Gastroesophageal sphincter (tissue), 4 donors: ENCODE measurements at regions not wholly inside any gene's neighbourhood (a gene's known extent, or its start where the extent isn't known, plus 50 kb on each side); places are given as distances from the start of the nearest gene placed in this dataset.

ENCODE experiments used
- ATAC-seq: fragments of 150-250 bp; one replicate; pipeline ENCODE4 v1.9.1; 2016; ENCODE audit warnings: mild to moderate bottlenecking, moderate library complexity
- H3K27ac ChIP-seq, 4 donors: fragments of 200-600 bp; sonication (generic) in 3 of 4; 1 replicate in 3 of 4; 2 replicates in 1 of 4; pipeline ENCODE4 v1.5.1; 2016 to 2019
- H3K27me3 ChIP-seq: fragments of 200-600 bp; sonication (generic); one replicate; pipeline ENCODE4 v1.5.1; 2019
- H3K36me3 ChIP-seq, 2 donors: fragments of 200-600 bp; sonication (generic); one replicate each; pipeline ENCODE4 v1.5.1; 2019; ENCODE audit warnings: control low read depth in 1 of 2
- H3K4me1 ChIP-seq, 3 donors: fragments of 200-600 bp; sonication (generic); 1 replicate in 2 of 3; 2 replicates in 1 of 3; pipeline ENCODE4 v1.5.1; 2016 to 2019; ENCODE audit warnings: control low read depth in 2 of 3
- H3K4me3 ChIP-seq, 2 donors: fragments of 200-600 bp; sonication (generic); one replicate each; pipeline ENCODE4 v1.5.1; 2019; ENCODE audit warnings: mild to moderate bottlenecking in 1 of 2, moderate library complexity in 1 of 2
- H3K9me3 ChIP-seq, 3 donors: fragments of 200-600 bp; sonication (generic); one replicate each; pipeline ENCODE4 v1.5.1; 2017 to 2019; ENCODE audit warnings: control low read depth in 2 of 3
- EP300 ChIP-seq: sonication (generic); formaldehyde crosslinking; IDR thresholded peaks from one replicate; pipeline ENCODE4 v1.6.1; 2017; ENCODE audit warnings: antibody characterized with exemption, mild to moderate bottlenecking
- POLR2A ChIP-seq, 2 donors: fragments of 450-650 bp; IDR thresholded peaks; one replicate each; pipeline ENCODE4 v1.6.1; 2017; ENCODE audit warnings: antibody characterized with exemption in 2 of 2, mild to moderate bottlenecking in 2 of 2, moderate library complexity in 1 of 2
- POLR2AphosphoS5 ChIP-seq: sonication (generic); formaldehyde crosslinking; IDR thresholded peaks from one replicate; pipeline ENCODE4 v1.6.1; 2017; ENCODE audit warnings: antibody characterized with exemption
- WGBS, 2 donors: methylation state at CpG; one replicate each; pipeline ENCODE4 v1.1.5; 2018; ENCODE audit warnings: low coverage in 1 of 2; 5-methylcytosine and 5-hydroxymethylcytosine counted together
- TF ChIP-seq, protein P1 (sequence below), 4 experiments: fragments of 200-600 bp in 2 of 4; fragments of 450-650 bp in 2 of 4; sonication (generic) in 1 of 4; IDR thresholded peaks; one replicate each; pipeline ENCODE4 v1.5.1; 2017 to 2019; ENCODE audit warnings: antibody characterized with exemption in 4 of 4, mild to moderate bottlenecking in 2 of 4, moderate library complexity in 2 of 4

- H3K36me3 ChIP-seq: no peaks in the 10 kb centered on the region
- TF ChIP-seq POLR2A (IDR thresholded peaks at IDR 0.05) (no peak), EP300 (no peak), POLR2AphosphoS5 (no peak)
- TF ChIP-seq, protein P1, sequence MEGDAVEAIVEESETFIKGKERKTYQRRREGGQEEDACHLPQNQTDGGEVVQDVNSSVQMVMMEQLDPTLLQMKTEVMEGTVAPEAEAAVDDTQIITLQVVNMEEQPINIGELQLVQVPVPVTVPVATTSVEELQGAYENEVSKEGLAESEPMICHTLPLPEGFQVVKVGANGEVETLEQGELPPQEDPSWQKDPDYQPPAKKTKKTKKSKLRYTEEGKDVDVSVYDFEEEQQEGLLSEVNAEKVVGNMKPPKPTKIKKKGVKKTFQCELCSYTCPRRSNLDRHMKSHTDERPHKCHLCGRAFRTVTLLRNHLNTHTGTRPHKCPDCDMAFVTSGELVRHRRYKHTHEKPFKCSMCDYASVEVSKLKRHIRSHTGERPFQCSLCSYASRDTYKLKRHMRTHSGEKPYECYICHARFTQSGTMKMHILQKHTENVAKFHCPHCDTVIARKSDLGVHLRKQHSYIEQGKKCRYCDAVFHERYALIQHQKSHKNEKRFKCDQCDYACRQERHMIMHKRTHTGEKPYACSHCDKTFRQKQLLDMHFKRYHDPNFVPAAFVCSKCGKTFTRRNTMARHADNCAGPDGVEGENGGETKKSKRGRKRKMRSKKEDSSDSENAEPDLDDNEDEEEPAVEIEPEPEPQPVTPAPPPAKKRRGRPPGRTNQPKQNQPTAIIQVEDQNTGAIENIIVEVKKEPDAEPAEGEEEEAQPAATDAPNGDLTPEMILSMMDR (IDR thresholded peaks at IDR 0.05): no peak
- H3K27ac ChIP-seq: no peak overlapping the region
- 47 to 67% methylated on average over 1 to 3 of the region's 3 CpGs for WGBS, 2 donors
- H3K4me3 ChIP-seq: no peak overlapping the region
- no peaks in the 10 kb centered on the region for H3K4me1 ChIP-seq
- no peaks in the 10 kb centered on the region for H3K9me3 ChIP-seq
- no peak for ATAC-seq
- H3K27me3 ChIP-seq: no peaks in the 10 kb centered on the region
Measured at GRCh38 chr12:74914378-74914777, 295.3 kb downstream of the KCNC2 start.

- TF ChIP-seq EP300 (no peak), POLR2A (IDR thresholded peaks at IDR 0.05) (no peak), POLR2AphosphoS5 (no peak)
- TF ChIP-seq, protein P1 (IDR thresholded peaks at IDR 0.05): no peak
- ATAC-seq: no peak
Measured at GRCh38 chr12:74915718-74916117, 293.9 kb downstream of the KCNC2 start.

GRCh38 chr12:74917743-74918142 lies 291.9 kb downstream of the KCNC2 start:
- Histone ChIP-seq H3K27ac (no peak overlapping the region), H3K27me3 (no peaks in the 10 kb centered on the region), H3K36me3 (no peaks in the 10 kb centered on the region), H3K4me1 (no peaks in the 10 kb centered on the region), H3K4me3 (no peak overlapping the region), H3K9me3 (peaks cover 0 to 5% (median 0%) of the 10 kb centered on the region in 3 donors)
- TF ChIP-seq POLR2AphosphoS5 (no peak), EP300 (no peak), POLR2A (IDR thresholded peaks at IDR 0.05) (no peak)
- TF ChIP-seq, protein P1 (IDR thresholded peaks at IDR 0.05): no peak
- ATAC-seq: no peak

More at GRCh38 chr12:74915718-74916117, 293.9 kb downstream of the KCNC2 start:
- H3K9me3 ChIP-seq: no peaks in the 10 kb centered on the region
- H3K36me3 ChIP-seq: no peaks in the 10 kb centered on the region
- H3K27ac ChIP-seq: no peak overlapping the region
- no peak overlapping the region for H3K4me3 ChIP-seq
- no peaks in the 10 kb centered on the region for H3K4me1 ChIP-seq
- H3K27me3 ChIP-seq: no peaks in the 10 kb centered on the region

- H3K4me1 ChIP-seq: no peaks in the 10 kb centered on the region
- no peak for ATAC-seq
- no peaks in the 10 kb centered on the region for H3K36me3 ChIP-seq
- TF ChIP-seq, protein P1 (IDR thresholded peaks at IDR 0.05): no peak
- TF ChIP-seq POLR2AphosphoS5: no peak
- H3K9me3 ChIP-seq: peaks cover 0 to 9% (median 0%) of the 10 kb centered on the region in 3 donors
- no peaks in the 10 kb centered on the region for H3K27me3 ChIP-seq
- 0 to 16% methylated on average over 1 of the region's 1 CpG for WGBS, 2 donors
- no peak overlapping the region for H3K27ac ChIP-seq
- no peak overlapping the region for H3K4me3 ChIP-seq
Measured at GRCh38 chr12:74918291-74918690, 291.3 kb downstream of the KCNC2 start.

DNA sequence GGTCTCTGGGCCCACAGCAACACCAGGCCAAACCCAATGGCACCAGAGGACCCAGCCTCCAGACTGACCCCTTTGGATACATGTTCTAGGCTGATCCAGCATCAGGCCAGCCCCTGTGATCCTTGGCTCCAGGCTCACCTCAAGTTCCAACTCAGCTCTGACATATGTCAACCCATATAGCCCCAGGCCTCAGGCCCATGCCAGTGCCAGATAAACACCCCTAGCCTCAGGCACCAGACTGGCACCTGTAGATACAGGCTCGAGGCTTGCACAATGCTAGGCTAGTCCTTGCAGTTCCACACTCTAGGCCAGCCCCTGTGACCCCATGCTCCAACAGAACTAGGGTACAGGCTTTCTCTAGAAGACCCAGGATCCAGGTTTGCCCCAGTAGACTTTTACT lies 287.5 kb downstream of the KCNC2 start:
- no peaks in the 10 kb centered on the region for H3K27me3 ChIP-seq
- peaks cover 0 to 16% (median 0%) of the 10 kb centered on the region in 3 donors for H3K9me3 ChIP-seq
- 83% methylated on average over 1 of the region's 1 CpG; no CpG with 5 or more reads in 1 of the 2 donors for WGBS, 2 donors
- no peaks in the 10 kb centered on the region for H3K4me1 ChIP-seq
- TF ChIP-seq EP300: no peak
- TF ChIP-seq, protein P1 (IDR thresholded peaks at IDR 0.05): no peak
- no peak for TF ChIP-seq POLR2AphosphoS5
- TF ChIP-seq POLR2A (IDR thresholded peaks at IDR 0.05): no peak
- no peaks in the 10 kb centered on the region for H3K36me3 ChIP-seq
- no peak overlapping the region for H3K27ac ChIP-seq
- no peak overlapping the region for H3K4me3 ChIP-seq
- peak; percentile 39 for ATAC-seq
